ENCODE measurements at regions not wholly inside any gene's neighbourhood (a gene's known extent, or its start where the extent isn't known, plus 50 kb on each side); places are given as distances from the start of the nearest gene placed in this dataset.

DNA sequence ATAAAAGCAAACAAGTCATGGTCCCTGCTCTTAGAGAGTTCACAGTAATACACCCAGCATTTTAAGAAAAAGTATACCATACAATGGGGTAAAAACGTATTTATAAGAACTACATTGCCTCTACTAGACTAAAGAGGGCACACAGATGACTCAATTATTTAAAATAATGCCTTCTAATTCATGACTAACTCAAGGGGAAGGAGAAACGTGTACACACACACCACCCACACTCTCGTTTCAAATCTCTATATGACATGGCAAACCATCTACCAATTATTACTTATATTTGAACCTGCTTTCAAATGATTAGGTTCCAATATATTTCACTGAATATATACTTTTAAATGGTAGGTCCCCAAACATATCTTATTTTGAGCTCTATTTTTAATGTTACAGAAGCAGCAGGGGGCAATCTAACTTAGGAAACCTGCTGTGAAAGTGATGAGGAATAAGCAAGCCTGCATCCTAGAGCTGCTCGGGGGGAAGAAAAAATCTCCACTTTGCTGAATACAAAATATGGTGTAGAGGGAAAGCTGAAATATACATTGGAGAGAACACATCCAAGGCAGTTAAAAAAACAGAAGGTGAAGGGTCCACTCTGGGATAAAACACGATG, 232.4 kb upstream of the PSMD7 start:
- Histone ChIP-seq H3K27me3 (no peaks in the 10 kb centered on the region), H3K27ac (no peak overlapping the region), H3K4me1 (ENCODE audit: insufficient read depth) (no peaks in the 10 kb centered on the region), H3K4me2 (no peak overlapping the region), H3K4me3 (no peak overlapping the region), H2AFZ (no peak overlapping the region), H3K9me2 (replicated peaks; ENCODE audit: insufficient read depth) (no peaks in the 10 kb centered on the region), H3K36me3 (replicated peaks; ENCODE audit: insufficient read depth, low read depth) (no peaks in the 10 kb centered on the region), H3K79me2 (no peaks in the 10 kb centered on the region), H4K20me1 (ENCODE audit: insufficient read depth, poor library complexity, severe bottlenecking) (no peaks in the 10 kb centered on the region), H3K9me3 (ENCODE audit: low read depth) (no peaks in the 10 kb centered on the region)
- WGBS (ENCODE audit: low lambda C conversion rate, missing lambda C conversion rate) = 64% methylated on average over 5 of the region's 5 CpGs
- TF ChIP-seq EZH2phosphoT487 (IDR thresholded peaks at IDR 0.05; ENCODE audit: low read depth, severe bottlenecking, unreplicated experiment) (no peak), EZH2 (IDR thresholded peaks at IDR 0.05; ENCODE audit: borderline replicate concordance) (no peak), CTCF (IDR thresholded peaks at IDR 0.05; ENCODE audit: poor library complexity) (peak; percentile 42)
- DNase-seq (ENCODE audit: low spot score) = no peak

- Histone ChIP-seq H3K9me3 (ENCODE audit: low read depth) (no peaks in the 10 kb centered on the region), H4K20me1 (ENCODE audit: insufficient read depth, poor library complexity, severe bottlenecking) (no peaks in the 10 kb centered on the region), H3K4me3 (no peak overlapping the region), H3K27me3 (no peaks in the 10 kb centered on the region), H3K36me3 (replicated peaks; ENCODE audit: insufficient read depth, low read depth) (no peaks in the 10 kb centered on the region), H3K4me2 (peak overlapping the region; percentile 41), H2AFZ (no peak overlapping the region), H3K9me2 (replicated peaks; ENCODE audit: insufficient read depth) (no peaks in the 10 kb centered on the region), H3K79me2 (no peaks in the 10 kb centered on the region), H3K27ac (no peak overlapping the region), H3K4me1 (ENCODE audit: insufficient read depth) (no peaks in the 10 kb centered on the region)
- DNase-seq (ENCODE audit: low spot score) = no peak
- TF ChIP-seq EZH2phosphoT487 (IDR thresholded peaks at IDR 0.05; ENCODE audit: low read depth, severe bottlenecking, unreplicated experiment) (no peak), EZH2 (IDR thresholded peaks at IDR 0.05; ENCODE audit: borderline replicate concordance) (no peak), CTCF (IDR thresholded peaks at IDR 0.05; ENCODE audit: poor library complexity) (no peak)
- 69% methylated on average over 4 of the region's 4 CpGs for WGBS (ENCODE audit: low lambda C conversion rate, missing lambda C conversion rate)
These were observed 242.8 kb upstream of the PSMD7 start for GRCh38 chr16:74053826-74054225.

DNA sequence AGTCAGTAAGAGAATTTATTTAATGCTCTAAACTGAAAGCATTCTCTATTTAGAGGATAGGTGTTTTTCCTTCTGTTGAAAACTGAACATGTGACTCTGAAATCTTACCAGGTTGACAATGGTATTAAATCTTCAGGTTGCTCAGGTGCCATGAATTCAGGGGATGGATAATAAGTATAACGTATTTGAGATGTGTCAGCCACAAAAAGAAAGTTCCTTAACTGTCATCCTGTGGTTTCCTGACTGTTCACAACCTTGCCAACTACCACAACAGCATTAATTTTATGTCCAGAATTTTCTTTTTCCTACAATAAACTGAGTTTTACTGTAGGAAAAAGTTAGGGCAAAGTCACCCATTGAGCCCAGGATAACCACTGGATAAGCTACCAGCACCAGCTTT, 243.3 kb upstream of the PSMD7 start:
- Histone ChIP-seq H3K4me3 (no peak overlapping the region), H3K4me1 (ENCODE audit: insufficient read depth) (no peaks in the 10 kb centered on the region), H3K9me3 (ENCODE audit: low read depth) (no peaks in the 10 kb centered on the region), H2AFZ (no peak overlapping the region), H3K79me2 (no peaks in the 10 kb centered on the region), H3K4me2 (peak overlapping the region; percentile 41), H3K27ac (no peak overlapping the region), H4K20me1 (ENCODE audit: insufficient read depth, poor library complexity, severe bottlenecking) (no peaks in the 10 kb centered on the region), H3K36me3 (replicated peaks; ENCODE audit: insufficient read depth, low read depth) (no peaks in the 10 kb centered on the region), H3K27me3 (no peaks in the 10 kb centered on the region), H3K9me2 (replicated peaks; ENCODE audit: insufficient read depth) (no peaks in the 10 kb centered on the region)
- no peak for TF ChIP-seq EZH2 (IDR thresholded peaks at IDR 0.05; ENCODE audit: borderline replicate concordance)
- 75% methylated on average over 1 of the region's 1 CpG for WGBS (ENCODE audit: low lambda C conversion rate, missing lambda C conversion rate)
- DNase-seq (ENCODE audit: low spot score) = no peak

- H2AFZ ChIP-seq = no peak overlapping the region
- no peaks in the 10 kb centered on the region for H3K27me3 ChIP-seq
- H3K9me2 ChIP-seq (replicated peaks; ENCODE audit: insufficient read depth) = no peaks in the 10 kb centered on the region
- no peak overlapping the region for H3K4me3 ChIP-seq
- H4K20me1 ChIP-seq (ENCODE audit: insufficient read depth, poor library complexity, severe bottlenecking) = no peaks in the 10 kb centered on the region
- no peak overlapping the region for H3K27ac ChIP-seq
- no peak overlapping the region for H3K4me2 ChIP-seq
- H3K79me2 ChIP-seq = no peaks in the 10 kb centered on the region
- no peaks in the 10 kb centered on the region for H3K9me3 ChIP-seq (ENCODE audit: low read depth)
- no peaks in the 10 kb centered on the region for H3K4me1 ChIP-seq (ENCODE audit: insufficient read depth)
- 83% methylated on average over 1 of the region's 1 CpG for WGBS (ENCODE audit: low lambda C conversion rate, missing lambda C conversion rate)
- DNase-seq (ENCODE audit: low spot score) = no peak
- TF ChIP-seq CTCF (IDR thresholded peaks at IDR 0.05; ENCODE audit: poor library complexity) (no peak), EZH2phosphoT487 (IDR thresholded peaks at IDR 0.05; ENCODE audit: low read depth, severe bottlenecking, unreplicated experiment) (no peak)
- no peaks in the 10 kb centered on the region for H3K36me3 ChIP-seq (replicated peaks; ENCODE audit: insufficient read depth, low read depth)
These were observed 244.6 kb upstream of the PSMD7 start for GRCh38 chr16:74052016-74052415.
